ENCODE measurements at regions not wholly inside any gene's neighbourhood (a gene's known extent, or its start where the extent isn't known, plus 50 kb on each side); places are given as distances from the start of the nearest gene placed in this dataset.

GRCh38 chr2:157150747-157151146, 106.8 kb upstream of the GALNT5 start:
- peak; percentile 54 for DNase-seq (ENCODE audit: low read depth)

DNA sequence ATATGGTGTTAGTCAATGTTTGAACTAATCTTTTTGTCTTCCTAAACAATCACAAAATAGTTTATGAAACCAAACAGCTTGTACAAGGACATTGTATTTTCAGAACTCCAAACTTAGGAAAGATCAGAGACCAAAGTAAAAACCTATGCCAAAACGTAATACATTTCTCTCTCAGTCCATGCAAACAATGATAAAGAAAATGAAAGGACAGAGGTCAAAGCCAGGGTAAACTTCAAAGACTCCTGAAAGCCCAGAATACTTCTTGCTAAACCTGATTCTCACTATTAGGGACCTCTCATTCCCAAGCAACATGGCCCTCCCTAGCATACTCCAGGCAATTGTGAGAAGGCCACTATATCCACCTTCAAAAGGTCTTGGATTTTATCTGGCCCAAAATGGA, 105.1 kb upstream of the GALNT5 start:
- DNase-seq (ENCODE audit: low read depth): no peak

- DNase-seq (ENCODE audit: low read depth): peak; percentile 17
These were observed 101.5 kb upstream of the GALNT5 start for GRCh38 chr2:157155992-157156391.

DNA sequence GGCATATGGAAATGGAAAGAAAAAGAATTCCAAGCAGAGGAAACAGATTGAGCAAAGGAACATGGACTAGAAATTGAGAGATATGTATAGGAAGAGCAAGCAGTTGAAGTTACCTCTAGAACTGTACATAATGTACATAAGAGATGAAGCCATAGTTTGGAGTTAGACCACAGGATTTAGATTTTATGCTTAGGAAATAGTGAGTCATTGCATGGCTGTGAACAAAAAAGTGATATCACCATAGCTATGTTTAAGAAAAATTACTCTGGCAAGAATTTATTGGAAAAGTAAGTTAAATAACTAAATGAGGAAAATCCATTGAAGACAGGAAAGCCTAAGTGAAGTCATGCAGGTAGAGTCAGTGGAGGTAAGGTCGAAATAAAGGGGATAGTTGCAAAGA, 99.4 kb upstream of the GALNT5 start:
- peak; percentile 75 for DNase-seq (ENCODE audit: low read depth)

DNA sequence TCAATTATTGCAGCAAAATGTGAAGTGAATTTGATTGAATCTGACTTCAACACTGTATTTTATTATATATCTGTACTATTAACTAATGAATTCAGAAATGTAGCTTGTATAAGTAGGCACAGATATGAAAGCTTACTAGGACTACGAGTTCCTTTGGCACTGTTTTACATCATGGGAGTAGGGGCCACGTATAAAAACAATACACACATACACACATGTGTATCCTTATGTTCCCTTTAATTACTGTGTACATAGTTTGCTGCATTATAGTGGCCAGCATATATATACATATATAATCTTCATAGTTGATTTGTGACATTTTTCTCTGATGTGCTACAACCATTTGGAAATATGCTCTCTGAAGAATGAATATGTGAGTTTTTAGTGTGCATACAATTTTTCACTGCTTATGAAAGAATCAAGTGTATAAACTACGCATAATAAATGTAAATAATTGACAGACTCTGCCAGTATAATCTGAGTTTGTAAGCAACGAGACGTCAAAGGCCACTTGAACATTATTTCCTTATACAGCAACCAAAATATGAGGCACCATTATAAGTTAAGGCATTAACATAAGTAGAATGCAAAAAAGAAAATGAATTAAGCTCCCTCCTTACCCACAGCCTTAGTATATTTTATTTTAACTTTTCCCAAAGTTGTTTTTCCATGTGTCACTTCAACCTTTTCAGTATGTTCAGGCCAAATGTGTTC, 98.1 kb upstream of the GALNT5 start:
- DNase-seq (ENCODE audit: low read depth): no peak

DNA sequence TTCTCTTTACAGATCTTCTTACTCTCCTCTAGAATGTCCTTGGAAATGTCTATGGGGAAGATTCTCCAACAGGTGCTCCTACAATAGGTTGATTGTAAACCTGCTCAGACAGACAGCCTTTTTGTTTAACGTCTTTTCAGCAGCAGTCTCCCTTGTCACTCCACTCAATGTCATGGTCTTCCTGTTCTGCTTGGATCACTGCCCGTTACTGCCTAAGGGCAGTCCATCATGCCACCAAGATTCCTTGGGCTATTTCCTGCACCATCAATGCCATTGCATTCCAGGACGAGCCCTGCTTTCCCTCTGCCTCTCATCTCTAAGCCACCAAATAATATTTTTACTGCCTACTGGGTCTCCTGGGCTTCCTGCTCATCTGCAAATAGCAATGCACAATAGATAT, 97.4 kb upstream of the GALNT5 start:
- DNase-seq (ENCODE audit: low read depth): no peak

DNA sequence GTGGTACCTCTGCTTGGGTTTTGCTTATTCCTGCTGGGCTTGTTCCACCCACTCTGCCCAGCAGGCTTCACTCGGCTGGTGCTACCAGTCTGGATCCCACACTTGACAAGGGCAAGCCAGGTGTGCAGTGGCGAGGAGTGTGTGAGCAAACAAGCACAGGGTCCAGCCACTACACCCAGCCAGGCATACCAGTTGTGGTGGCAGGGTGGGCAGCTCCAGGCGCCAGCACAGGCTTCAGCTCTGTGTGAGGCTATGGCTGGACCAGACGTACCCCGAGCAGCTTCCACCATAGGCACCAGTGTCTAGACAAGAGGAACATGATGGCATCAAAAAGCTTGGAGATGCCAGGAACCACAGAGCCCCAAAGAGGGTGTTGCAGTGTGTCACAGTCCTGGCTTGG, 93.1 kb upstream of the GALNT5 start:
- DNase-seq (ENCODE audit: low read depth): no peak

DNA sequence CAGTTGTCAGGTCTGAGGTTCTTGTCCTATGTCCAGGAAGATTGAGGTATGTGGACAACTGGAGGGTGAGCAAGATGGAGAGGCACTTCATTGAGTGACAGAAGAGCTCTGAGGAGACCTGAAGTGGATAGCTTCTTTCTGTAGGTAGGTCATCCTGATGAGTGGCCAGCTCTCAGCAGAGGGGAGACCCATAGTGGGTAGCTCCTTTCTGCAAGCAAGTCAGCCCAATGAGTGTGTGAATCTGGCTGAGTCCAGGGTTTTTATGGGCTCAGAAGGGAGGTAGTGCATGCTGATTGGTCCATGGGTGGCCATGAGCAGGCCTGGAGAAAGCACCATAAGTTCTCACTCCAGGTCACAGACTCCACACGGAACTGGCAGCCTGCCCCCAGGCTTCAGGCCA, 92.6 kb upstream of the GALNT5 start:
- no peak for DNase-seq (ENCODE audit: low read depth)

GRCh38 chr2:157168501-157168900, 89.0 kb upstream of the GALNT5 start:
- DNase-seq (ENCODE audit: low read depth): no peak

GRCh38 chr2:157169889-157170288, 87.6 kb upstream of the GALNT5 start:
- DNase-seq (ENCODE audit: low read depth): no peak

DNA sequence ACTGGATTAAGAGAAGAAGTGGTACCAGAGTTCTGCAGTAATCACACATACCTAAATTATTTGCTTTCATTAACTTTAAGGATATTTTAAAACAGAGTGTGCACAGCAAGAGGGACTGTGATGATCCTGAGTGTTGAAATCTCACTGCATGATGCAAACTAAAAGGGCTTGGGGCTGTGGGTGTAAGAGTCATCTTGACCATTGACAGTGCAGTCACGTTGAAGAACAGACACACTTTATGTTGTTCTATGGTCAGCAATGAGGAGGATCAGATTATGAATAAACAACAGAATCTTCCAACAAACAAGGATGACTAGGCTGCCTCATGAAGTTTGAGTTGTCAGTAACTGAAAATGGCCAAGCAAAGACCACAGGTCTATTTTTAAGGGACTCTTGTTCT, 87.2 kb upstream of the GALNT5 start:
- DNase-seq (ENCODE audit: low read depth): peak; percentile 73

DNA sequence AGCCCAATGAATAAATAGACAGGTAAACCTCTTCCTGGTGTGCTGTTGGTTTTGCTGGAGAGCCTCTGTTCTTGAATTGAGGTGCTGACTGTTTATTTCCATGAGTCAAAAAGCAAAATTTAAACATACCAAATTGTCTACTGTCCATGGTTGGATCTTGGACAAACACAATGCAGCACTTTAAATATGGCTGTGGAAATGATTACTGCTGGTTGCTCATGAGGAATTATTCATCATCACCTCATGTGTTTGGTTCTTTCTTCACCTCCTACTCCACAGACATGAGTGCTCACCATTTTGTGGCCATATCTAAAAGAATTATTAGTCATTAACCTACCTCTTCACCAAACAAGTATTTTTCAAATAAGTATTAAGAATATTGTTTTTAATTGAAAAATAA, 85.3 kb upstream of the GALNT5 start:
- peak; percentile 56 for DNase-seq (ENCODE audit: low read depth)

DNA sequence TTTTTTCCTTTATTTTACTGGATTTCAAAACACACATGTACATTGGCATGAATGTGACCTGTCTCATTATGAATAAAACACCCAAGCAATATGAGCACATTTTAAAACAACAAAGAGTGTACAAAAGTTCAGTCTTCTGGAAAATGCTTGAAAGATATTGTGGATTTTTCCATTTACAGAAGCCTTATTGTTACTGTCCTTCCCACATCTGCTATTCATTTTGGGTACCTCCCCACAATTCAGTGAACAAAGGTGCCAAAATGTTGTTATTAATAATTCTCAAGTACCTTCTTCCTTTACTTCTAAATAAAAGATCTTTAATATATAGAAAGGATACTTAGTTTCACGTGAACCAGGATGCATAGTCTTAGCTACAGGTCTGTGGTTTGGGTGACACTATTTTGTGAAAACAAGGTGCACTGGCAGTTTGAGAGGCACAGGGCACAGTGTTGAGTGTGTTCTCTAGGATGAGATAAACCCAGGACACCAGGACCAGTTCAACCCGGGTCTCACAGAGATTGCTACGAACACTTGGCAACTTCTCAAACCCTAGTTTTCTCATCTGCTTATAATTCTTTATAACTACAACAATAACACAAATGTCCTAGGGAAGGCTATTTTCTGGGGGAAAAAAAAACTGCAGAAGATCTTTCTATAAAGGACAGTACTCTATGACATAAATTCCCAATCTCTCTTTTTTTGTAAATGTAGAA, 84.5 kb upstream of the GALNT5 start:
- peak; percentile 65 for DNase-seq (ENCODE audit: low read depth)

GRCh38 chr2:157173740-157174184, 83.7 kb upstream of the GALNT5 start:
- DNase-seq (ENCODE audit: low read depth): peak; percentile 99

DNA sequence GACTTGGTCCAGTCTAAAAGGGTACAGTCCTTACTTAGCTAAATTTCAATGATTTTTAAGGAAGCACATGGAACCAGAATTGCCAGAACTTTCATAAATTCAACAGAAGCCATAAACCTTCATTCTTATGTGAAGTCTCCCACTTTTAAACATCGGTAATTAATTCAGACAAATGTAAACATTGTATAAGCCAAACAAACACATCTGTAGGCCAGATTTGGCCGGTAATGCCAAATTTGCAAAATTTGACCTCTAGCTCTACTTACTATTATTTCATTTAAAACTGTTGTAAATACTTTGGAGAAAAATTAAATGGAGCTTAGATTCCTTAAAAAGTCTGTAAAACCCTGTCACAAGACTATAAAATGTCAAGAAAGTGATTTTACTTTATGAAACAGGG, 83.2 kb upstream of the GALNT5 start:
- no peak for DNase-seq (ENCODE audit: low read depth)

GRCh38 chr2:157176602-157177001, 80.9 kb upstream of the GALNT5 start:
- DNase-seq (ENCODE audit: low read depth): no peak

DNA sequence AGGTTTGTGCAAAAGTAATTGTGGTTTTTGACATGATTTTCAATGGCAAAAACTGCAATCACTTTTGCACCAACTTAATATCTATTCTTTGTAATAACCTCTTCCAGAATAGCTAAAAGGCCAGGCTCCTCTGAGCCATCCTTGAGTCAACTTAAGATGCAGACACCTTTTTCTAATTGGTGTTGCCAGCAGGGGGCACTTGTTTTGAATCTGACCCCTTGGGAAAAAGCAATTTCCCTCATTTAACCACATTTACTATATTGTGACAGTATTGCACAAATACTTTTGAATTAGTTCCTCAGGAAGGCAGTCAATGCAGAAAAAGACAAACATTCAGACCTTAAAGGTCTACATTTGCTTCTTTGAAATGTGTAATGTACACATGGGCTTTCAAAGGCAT, 78.6 kb upstream of the GALNT5 start:
- DNase-seq (ENCODE audit: low read depth): no peak

- DNase-seq (ENCODE audit: low read depth): no peak
These were observed 78.0 kb upstream of the GALNT5 start for GRCh38 chr2:157179324-157180105.

DNA sequence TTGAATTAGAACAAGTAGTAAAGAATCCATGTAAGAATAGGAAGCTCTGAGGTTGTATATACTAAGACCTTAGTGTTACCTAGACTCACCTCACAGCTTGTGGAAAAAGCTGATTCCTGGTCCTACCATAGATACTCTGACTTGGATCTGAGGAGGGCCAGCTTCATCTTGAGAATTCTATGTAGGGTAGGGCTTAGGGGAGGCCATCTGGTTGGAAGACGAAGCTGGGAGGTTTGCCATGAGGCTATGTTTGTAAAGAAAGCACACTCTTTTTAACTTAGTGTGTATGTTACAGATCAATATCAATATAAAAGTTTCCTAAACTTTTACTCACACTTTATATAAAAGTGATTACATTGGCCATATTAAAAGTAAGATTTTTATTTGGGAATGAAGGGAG, 77.1 kb upstream of the GALNT5 start:
- no peak for DNase-seq (ENCODE audit: low read depth)

- DNase-seq (ENCODE audit: low read depth): peak; percentile 78
These were observed 76.3 kb upstream of the GALNT5 start for GRCh38 chr2:157181234-157181633.

- DNase-seq (ENCODE audit: low read depth): no peak
These were observed 75.2 kb upstream of the GALNT5 start for GRCh38 chr2:157182204-157182709.

GRCh38 chr2:157182834-157183396, 74.6 kb upstream of the GALNT5 start:
- peak; percentile 73 for DNase-seq (ENCODE audit: low read depth)

Data from amniotic epithelial cell (primary cell).